H1 (cell line): ENCODE measurements at regions not wholly inside any gene's neighbourhood (a gene's known extent, or its start where the extent isn't known, plus 50 kb on each side); places are given as distances from the start of the nearest gene placed in this dataset.

Experiments
- HDAC2 ChIP-seq, 2 experiments: fragments of 300-600 bp in 1 of 2; sonication (generic) in 1 of 2; IDR thresholded peaks; 2 replicates each; pipeline ENCODE4 v1.6.1; 2011 to 2012; ENCODE audit warnings: low read depth in 2 of 2, low read length in 2 of 2, mild to moderate bottlenecking in 2 of 2, moderate library complexity in 2 of 2, borderline replicate concordance in 1 of 2, inconsistent platforms in 1 of 2
- KDM1A ChIP-seq: fragments of 200-600, 300-600 bp; sonication (generic); IDR thresholded peaks from 2 replicates; pipeline ENCODE4 v1.7.1; 2016; ENCODE audit warnings: mild to moderate bottlenecking, low read length, borderline replicate concordance
- SUZ12 ChIP-seq: fragments of 200-600 bp; sonication (generic); IDR thresholded peaks from 2 replicates; pipeline ENCODE4 v1.6.1; 2012; ENCODE audit warnings: mild to moderate bottlenecking, inconsistent platforms, low read length, moderate library complexity, mixed read lengths

DNA sequence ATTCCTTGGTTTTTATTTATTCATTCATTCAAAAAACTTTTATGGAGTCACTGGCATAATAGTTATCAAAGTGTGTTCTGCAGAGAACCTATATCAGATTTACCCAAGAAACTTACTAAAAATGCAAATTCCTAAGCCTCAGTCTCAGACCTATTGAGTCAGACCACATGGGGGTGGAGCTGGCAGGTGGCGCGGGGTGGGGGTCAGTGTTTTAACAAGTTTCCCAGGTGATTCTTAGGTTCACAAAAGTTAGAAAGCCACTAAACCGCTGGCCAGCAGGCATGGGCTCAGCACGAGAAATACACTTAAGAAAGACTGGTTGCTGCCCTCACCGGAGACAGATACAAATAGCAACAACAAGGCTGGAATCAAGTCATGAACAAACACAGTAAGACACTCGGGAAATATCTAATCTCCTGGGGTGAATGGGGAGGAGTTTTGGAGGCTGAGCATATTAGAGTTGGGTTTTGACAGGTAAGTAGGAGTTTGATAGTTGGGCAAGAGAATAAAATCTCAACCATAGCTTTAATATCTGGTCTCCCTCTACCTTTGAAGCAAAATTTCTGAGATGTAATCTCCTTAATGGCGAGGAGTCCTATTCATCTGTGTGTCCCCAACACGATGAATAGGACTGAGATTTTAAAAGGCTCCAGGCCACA is 167.5 kb upstream of the NECTIN1 start (continued):
- TF ChIP-seq KDM1A (no peak), HDAC2 (IDR thresholded peaks at IDR 0.05; ENCODE audit: borderline replicate concordance in 1 of 2, low read depth in 2 of 2, low read length in 2 of 2) (no peak), SUZ12 (no peak)
